Non-pigmented ciliary epithelial cell (primary cell): ENCODE measurements at regions not wholly inside any gene's neighbourhood (a gene's known extent, or its start where the extent isn't known, plus 50 kb on each side); places are given as distances from the start of the nearest gene placed in this dataset.

Source experiments
- DNase-seq: peaks from one replicate; pipeline ENCODE4 v3.0.0-alpha.2; 2010; ENCODE audit warnings: low read depth

DNA sequence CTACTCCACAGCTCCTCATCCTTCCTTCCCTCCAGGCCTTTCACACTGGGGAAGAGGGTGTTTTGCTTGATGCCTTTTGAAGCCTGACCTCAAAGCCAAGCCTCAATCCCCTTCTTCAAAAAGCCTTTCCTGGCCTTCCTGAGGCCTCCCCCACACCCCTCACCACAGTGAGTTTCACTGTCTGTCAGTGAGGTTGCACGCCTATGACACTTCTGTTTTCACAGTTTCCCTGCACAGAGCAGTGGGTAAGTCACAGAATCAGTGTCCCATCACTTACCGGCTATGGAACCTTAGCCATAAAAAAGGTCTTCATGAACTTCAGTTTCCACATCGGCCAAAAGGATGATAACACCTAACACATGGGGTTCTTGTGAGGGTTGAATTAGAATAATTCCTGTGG, 371.4 kb downstream of the UQCRFS1 start:
- no peak for DNase-seq

DNA sequence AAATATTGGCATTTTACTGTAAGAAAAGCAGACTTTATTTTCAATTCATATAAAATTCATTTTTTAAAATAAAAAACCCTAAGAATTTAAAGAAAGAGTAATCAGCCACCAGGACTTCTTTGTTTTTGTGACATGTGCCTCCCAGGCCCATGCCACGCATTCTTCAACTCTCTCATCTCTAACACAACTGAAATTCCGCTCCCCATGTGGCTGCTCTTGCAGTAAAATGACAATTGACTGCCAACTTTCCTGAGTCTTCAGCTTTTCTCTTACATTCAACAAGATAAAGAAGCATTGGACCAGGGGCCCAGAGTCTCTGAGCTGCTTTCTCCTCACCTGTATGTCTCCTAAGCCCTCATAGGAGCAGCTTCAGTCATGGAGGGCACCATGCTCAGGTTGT, 372.1 kb downstream of the UQCRFS1 start:
- no peak for DNase-seq

DNA sequence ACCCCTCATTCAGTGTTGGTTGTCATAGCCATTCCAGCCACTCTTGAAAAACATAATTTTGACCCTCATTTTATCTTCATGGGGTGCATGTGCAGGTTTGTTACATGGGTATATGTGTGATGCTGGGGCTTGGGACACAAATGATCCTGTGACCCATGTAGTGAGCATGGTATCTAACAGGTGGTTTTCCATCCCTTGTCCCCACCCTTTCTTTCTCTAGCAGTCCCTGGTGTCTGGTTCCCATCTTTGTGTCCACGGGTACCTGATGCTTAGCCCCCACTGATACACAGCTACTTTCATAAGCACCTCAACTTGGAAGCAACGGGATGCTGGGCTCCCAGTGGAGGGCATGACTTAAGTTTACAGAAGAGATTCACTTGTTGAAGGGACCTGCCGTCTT, 373.5 kb downstream of the UQCRFS1 start:
- no peak for DNase-seq

DNA sequence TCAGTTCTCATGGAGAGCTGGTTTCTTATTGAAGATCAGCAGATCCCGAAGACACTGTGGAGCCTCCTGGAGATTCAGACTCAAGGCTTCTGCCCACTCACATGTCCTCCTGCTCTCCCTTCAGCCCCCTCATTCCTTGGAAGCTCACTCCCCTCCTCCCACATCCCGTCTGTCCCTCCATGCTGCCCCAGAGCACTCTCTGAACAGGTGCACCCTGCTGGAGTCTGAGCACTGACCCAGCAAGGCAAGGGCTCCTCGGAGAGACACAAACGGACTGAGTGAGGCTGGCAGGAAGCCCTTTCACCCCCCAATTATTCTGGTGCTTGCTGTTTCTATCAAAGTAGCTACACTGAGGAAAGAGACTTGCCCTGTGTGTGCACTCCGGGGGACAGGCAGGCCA, 374.0 kb downstream of the UQCRFS1 start:
- no peak for DNase-seq

DNA sequence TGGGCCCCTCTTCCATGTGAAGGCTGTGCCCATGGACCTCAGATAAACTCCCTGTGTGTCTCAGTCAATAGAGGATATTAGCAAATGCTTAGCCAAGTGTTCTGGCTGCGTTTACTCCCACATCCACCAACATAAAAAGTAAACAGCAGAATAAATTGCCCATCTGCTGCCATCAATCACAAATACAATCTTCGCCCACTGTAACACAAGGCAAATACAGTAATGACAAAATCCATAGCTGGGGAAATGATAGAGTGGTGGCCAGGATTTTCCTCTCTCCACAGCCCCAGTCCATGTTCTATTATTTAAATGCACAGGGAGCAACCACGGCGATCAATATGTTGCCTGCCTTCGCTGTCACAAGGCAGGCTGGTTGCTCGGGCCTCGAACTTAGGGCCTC, 376.5 kb downstream of the UQCRFS1 start:
- DNase-seq, result no peak

DNA sequence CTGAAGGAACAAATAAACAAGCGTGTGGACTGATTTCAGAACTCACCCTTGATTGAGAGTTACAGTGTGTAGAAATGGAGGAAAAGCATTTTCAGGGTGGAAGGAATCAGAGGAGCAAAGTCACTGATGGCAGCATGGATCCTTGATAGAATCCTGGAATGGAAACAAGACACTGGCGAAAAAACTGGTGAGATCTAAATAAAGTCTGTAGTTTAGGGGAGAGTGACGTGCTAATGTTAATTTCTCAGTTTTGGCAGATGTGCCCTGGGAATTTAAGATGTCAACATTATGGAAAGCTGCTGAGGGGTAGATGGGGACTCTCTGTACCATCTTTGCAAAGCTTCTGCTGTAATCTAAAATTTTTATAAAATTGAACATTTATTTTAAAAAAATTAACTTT, 378.0 kb downstream of the UQCRFS1 start:
- DNase-seq, result no peak

DNA sequence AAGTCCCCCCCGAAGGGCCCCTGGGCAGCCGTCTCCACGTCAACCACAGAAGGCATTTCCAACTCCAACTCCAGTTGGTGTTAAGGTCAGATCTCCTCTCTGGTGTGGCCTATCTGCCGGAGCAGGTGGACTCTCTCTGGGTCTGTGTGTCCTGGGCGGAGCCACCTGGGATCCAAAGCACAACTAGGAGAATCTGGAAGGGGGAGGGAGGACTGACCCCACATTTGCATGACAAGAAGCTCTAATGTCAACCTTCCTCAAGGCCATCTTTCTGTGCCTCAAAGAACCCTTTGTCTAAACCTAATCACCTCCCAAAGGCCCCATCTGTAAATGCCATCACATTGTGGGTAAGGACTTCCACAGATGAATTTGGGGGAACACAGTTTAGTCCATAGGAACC, 381.5 kb downstream of the UQCRFS1 start:
- DNase-seq, result no peak

DNA sequence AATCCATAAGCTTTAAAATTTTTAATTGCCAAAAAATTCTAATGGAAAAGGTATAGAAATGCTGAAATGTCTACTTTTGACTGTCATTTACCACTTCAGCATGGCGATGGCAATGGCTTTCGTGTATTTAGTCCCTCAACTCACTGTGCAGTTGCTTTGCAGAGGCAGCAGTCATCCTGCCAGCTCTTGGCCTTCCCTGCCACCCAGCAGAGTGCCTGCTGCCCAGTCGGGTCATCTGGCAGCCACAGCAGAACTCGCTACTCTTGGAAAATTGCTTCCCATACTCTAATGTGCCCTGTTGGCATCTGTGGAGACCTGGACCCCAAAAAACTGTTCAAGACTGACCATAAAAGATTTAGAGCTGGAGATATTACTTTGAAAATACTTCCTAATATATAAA, 383.2 kb downstream of the UQCRFS1 start:
- no peak for DNase-seq

DNA sequence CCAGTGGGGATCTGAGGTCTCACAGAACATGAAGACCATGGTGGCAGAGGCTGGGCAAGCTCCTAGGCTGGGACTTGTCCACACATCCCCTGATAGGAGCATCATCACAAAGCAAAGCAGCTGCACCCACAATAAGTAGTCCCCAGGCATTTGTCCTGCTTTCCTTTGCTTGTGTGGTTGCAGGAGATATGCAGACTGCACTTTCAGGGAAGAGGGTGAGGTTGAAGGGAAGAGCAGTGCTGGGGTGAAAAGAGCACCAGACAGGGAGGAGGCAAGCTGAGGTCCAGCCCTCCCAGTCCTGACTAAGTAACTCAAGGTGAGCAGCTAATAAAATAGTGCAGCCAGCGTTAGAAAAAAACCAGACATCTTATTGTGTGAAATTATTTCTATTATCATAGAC, 383.6 kb downstream of the UQCRFS1 start:
- no peak for DNase-seq

DNA sequence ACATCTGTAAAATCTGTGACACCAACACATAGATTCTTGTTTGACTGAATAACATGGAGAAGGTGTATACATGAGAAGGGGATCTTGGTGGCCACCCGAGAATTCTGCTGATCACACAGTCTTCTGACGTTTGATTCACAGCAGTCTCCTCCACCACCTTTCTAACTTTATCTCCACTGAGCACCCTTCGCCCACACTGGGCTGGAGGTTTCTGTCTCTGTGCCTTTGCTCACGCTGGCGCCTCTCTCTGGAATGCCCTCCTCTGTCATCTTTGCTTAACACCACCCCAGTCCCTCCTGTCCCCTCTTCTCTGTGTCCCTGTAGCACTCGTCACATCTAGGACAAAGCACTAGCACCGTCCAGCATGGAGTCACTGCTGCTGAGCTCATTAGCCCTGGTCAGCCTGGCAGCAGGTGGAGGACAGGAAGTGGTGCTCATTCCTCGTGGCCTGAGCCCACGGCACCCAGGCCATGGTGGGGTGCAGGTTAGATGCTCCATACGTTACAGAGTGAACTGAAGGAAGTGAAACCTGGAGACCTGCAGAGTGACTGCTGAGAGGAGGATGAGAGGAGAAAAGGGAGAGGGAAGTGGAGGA, 384.6 kb downstream of the UQCRFS1 start:
- DNase-seq, result no peak

DNA sequence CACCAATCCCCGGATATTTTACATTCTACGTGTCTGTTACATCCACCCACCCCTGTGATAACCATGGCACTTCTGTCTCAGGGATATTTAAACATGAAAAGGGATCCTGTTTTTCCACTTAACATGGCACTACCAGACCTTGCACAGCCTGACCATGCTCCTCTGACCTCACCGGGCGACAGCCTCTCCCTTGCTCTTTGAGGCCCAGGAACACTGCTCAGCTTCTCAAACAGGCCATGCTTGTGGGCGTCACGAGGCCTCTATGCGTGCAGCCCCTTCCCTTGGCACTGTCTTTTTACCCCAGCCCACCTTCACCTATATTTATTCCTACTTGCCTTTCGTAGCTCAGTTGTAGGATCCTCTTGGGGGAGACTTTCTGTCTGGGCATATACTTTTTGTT, 385.6 kb downstream of the UQCRFS1 start:
- no peak for DNase-seq

DNA sequence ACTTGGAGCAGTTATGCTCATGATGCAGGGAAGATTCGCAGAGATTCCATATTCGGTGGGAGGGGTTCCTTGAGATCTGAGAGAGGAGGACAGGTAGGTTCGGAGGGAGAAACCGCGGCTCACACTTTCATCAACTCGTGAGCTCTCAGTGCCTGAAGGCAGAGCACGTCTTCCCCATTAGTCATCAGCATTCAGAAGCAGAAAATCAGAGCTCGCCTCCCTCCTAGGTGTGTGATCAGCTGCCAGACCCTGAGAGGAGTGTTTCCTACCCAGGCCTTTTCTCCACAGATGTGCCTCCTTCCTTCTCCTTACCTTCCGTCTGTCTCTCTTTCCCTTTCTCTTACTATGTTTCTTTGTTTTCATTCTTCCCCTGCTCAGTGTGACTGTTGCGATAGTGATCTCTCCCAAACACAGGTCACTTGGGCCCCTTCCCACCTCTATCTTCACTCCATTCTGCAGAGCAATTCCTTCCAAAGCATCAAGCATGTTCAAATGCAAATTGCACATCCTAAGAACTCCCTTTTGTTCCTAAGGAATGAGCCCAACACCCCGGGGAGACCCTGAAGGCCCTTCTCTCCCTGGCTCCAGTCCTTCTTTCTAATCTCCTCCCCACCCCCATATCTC, 389.5 kb downstream of the UQCRFS1 start:
- DNase-seq, result no peak

DNA sequence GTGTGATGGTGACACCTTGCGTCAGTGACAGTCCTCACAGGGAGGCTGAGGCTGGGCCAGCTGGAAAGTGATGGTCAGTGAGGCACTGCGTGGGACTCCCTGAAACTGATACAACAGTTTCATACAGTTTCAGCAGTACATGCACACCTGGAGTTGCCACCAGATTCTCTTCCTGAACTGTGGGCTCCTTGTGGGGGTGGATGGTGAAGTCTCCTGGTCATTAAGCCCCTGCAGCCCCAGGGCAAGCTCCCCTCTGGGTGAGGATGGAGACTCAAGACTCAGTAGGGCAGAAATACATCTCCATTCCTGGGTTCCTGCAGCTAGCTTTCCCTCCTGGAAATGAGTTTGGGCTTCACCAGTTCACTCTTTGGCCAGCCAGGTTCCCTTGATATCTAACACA, 392.7 kb downstream of the UQCRFS1 start:
- no peak for DNase-seq

DNA sequence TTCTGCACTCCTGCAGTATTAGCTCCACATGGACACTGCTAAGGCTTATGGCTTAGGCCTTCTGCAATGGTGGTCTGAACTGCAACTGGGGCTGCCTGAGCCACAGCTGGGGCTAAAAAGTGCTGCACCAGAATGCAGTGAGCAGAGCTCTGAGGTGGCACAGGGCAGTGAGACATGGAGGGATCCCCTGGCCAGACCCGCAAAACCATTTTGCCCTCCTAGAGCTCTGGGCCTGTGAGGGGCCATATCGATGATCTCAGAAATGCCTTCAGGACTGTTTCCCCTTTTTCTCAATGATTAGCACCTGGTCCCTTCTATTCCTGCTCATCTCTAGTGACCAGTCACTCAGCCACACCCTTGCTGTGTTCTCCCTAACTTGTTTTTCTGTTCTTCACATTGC, 397.7 kb downstream of the UQCRFS1 start:
- DNase-seq, result no peak

DNA sequence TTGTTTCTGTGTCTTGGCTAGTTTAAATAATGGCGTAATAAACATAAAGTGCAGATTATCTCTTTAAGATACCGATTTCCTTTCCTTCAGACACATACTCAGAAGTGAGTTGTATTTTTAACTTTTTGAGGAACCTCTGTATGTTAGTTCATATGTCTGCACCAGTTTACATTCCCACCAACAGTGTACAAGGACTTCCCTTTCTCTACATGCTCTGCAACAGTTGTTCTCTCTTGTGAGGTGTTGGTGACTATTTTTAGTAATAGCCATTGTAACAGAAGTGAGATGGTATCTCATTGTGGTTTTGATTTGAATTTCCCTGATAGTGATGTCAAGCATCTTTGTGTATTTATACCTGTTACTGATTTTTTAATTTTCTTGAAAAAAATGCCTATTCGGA, 418.6 kb downstream of the UQCRFS1 start:
- no peak for DNase-seq

DNA sequence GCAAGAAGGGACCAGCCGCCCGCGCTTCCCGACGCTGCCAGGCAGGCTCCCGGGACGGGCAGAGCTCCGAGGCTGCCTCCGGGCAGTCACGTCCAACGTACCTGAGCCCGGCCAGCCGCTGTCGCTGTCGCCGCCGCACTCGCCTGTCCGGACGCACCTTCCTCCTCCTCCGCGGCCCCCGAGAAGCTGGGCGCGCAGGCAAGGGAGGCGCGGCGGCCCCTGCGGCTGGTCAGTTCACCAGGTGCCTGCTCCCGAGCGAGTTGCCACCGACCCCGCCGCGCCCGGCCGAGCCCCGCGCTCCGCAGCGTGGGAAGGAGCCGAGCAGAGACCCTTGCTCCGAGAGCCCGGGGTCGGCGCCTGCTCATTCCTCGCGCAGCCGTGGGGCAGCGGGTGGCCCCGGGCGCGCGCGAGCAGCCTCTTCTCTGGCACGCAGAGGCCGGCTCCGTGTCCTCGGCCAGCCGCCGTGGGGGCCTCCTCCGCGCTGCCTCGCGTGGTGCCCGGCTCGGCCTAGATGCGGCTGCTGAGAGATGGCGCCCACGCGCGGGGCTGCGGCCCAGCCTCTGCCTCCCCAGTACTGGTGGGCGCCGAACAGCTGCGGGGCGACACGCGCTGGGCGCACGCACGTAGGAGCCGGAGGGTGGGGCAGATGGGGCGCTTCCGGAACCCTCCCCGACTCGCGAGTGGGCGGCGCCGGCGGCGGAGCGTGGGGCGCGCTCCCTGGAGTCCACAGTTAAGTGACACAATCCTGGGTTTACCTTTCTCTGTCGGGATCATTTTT, 419.4 kb downstream of the UQCRFS1 start:
- no peak for DNase-seq

DNA sequence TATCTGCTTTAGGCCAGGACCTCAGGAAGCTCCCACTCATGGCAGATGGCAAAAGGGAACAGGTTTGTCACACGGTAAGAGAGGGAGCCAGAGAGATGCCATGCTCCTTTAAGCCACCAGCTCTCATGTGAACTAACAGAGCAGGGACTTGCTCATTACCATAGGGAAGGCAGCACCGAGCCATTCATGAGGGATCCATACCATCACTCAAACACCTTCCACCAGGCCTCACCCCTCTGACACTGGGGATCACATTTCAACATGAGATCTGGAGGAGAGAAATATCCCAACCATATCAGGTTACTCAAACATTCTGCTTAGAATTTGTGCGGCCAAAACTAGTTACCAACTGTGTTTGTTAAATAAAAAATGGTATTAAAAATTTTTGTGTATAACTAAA, 427.0 kb downstream of the UQCRFS1 start:
- no peak for DNase-seq

DNA sequence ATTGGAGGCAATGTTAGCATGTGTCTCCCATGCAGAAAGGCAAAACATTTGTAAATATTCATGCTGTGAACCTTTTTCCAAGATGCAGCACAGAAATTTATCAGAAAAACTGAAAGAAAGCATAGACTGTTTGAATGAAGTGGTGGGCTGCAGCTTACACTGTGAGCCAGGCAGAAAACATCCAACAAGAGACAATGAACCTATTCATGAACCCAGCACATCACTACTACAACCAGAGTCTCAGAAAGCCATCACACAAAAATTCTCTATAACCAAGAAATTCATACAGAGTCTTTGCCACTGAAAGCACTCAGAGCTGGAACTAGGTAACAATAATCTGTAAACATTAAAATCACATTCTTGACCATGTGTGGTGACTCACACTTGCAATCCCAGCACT, 448.9 kb downstream of the UQCRFS1 start:
- no peak for DNase-seq

DNA sequence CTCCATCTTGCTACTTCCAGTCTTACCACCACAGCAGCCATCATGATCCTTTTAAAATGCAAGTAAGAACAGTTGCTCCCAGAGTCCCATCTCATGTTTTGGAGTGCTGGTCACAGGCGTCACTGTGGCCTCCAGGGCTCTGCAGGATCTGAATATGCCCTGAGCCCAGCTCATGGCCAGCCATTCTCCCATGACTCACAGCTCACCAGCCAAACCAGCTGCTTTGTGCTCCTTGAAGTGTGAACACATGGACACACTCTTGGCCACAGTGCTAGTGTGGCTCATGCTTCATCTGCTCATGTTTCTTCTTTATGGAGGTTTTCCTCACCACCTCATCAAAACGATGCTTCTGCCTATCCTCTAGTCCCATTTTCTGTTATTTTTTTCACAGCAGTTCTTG, 466.5 kb downstream of the UQCRFS1 start:
- DNase-seq, result no peak

DNA sequence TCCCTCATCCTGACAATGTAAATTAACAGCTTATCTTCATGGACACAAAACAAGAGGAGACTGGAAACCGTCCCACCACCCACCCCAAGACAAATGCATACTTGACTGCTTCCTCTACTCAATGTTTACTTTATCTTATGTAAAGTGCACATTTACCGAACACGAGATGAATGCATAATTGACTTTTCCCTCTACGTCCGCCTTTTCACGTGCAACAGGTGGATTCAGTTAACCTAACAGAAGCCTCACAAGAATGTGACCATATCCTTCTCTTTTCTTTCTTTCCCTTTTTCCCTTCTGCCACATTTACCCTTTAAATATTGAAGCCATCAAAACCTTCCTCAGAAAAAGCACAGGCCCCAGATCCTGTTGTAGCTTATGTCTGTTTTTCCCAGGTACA, 468.0 kb downstream of the UQCRFS1 start:
- no peak for DNase-seq

DNA sequence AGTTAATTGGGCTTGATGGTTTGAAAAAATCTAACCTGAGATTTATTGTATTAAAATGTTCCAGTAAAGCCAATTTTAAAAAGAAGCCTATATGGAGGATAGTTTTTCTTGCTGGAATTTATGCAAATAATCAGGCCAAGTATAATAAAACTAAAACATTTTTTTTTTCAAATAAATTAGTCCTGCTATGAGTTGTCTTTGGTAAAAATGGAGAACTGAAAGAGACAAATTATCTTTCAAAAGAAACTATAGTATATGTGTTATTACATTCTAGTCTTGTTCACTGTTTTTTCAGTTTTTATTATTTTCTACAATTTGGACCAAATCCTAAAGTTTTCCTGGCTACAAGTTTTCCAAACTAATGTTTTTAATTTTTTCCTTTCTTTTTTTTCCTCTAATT, 468.9 kb downstream of the UQCRFS1 start:
- DNase-seq, result no peak

DNA sequence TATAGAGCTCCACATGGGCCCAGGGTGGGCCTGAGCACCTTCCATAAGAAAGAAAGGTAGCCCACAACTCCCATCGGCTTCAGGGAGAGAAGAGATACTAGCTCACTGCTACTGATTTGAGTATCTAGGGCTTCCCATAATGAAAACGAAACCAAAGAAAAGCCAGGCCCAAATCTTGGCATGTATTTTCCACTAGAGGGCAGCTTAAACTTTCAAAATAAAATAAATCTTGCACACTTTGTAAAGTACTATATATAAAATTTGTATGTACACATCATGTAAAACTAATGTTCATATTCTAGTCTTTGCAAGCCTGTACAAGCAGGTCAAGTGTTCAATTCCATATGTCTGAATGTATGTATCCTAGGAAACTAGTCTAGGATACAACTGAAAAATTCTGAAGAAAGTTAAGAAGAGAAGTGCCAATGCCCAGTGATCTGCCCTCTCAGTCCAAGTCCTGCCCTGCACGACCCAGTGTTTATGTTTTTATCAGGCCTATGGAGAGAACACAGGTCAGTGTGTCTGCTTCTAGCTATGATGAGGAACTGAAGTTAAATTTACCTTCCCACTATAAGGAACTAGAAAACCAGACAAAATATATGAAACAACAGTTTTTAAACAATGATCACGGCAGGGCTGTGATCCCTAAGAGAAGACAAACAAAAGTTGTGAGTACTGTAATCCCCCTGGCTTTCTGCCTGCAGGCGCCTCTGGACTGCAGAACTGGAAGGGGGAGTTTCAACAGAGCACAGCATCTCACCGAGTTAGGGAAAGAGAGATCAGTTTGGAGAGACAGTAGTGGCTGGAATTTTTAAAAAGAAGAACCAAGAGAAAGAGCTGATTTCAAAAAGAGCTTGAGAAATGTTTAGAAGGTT, 475.7 kb downstream of the UQCRFS1 start:
- DNase-seq, result no peak

DNA sequence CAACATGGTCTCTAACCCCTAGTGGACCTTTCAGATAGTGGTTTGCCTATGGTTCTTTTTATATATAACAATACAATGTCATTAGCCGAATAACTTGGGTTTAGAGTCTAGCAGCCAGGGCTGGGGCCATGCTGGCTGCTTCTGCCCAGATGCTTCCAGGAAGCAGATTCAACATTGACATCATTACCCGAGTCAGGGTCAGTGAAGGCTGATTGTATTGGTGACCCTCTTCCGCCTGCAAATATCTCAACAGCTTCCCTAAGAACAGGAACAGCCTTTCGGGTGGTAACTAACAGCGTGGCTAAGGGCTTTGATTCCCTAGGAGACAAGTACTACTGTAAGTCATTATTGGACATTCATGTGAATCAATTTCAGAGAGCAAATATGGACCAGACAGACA, 476.4 kb downstream of the UQCRFS1 start:
- no peak for DNase-seq
